Kidney glomerular epithelial cell (primary cell): ENCODE measurements at regions not wholly inside any gene's neighbourhood (a gene's known extent, or its start where the extent isn't known, plus 50 kb on each side); places are given as distances from the start of the nearest gene placed in this dataset.

Source experiments
- DNase-seq: peaks from one replicate; lab custom pipeline; 2025; lab: John Stamatoyannopoulos, UW

DNA sequence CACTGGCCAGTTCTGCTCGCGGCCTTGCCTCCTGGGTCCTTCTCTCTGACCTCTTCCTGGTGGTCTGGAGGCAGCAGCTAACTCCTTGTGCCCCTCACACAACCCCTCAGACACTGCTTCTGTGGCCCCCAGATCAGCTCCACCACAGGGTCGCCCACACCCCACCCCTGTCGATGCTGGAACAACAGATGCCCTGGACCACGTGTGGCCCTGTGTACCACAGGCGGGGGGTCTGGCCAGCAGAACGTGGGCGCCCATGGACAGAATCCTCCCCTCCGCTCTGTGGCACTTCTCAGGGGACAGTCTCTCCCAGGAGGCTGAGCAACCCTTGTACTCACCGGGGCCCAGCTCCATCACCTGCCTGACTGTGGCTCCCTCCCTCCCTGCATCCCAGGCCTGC lies 245.6 kb downstream of the NDUFA10 start:
- no peak for DNase-seq

DNA sequence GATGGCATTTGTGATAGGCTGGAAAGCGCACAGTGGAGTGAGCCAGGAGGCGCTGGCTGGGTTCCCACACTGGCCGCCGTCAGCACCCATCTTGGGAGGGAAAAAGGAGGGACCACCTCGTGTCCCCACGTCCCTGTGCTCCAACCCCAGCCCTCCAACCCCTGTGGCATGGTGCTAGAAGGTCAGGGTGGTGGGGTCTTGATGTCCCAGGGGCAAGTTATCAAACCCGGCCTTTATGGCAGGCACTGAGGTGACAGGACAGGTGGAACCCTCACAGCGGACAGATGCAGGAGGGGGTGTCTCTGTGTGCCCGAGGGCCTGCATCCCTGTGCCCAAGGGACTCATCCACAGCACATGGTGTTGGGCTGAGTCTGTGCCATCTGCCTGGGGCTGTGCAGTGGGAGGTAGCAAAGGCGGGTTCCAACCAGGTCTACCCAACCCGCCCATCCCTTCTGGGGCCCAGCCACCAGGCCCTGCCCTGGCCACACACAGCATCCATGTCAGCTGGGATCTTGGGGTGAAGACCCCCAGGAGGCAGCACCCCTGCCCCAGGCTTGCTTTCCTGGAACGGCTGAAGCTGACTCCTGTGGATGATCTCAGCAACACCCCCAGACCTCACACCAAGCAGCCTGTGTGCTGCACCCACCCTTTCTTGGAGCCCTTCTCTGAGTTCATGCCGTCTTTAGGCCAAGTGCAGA lies 246.1 kb downstream of the NDUFA10 start:
- DNase-seq = no peak

DNA sequence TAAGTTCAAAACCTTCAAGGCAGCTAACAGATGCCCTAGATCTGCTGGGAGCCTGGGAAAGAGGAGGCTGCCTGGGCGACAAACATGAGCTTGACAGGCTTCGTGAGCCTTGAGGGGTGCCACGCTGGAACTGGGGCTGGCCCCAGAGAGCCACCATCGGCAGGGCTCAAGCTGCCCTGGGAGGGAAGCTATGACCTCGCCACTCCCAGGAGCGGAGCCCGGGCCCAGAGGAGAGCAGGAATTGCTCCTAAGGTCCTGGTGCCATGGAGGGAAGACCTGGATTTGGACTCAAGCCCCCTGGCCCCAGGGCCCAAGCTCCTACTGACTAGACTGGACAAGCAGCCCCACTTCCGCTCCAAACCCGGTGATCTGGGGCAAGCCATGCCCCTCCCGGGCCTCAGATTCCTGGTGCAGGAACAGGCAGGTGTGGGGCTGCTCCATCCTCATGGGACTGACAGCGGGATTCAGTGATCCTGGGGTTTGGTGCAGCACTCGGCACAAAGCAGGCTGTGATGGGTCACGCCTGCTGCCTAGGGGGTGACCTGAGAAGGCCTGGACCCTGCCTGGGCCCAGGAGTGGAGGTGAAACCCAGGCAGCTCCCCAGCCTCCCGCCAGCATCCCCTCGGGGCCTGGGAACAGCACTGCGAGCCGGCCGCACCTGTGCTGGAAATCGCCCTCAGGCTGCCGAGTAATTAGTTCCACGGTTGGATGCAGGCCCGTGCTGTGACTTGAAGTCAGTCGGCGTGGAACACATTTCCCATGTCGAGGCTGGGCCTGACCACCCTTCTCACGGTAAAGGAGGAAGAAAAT lies 246.9 kb downstream of the NDUFA10 start:
- no peak for DNase-seq

DNA sequence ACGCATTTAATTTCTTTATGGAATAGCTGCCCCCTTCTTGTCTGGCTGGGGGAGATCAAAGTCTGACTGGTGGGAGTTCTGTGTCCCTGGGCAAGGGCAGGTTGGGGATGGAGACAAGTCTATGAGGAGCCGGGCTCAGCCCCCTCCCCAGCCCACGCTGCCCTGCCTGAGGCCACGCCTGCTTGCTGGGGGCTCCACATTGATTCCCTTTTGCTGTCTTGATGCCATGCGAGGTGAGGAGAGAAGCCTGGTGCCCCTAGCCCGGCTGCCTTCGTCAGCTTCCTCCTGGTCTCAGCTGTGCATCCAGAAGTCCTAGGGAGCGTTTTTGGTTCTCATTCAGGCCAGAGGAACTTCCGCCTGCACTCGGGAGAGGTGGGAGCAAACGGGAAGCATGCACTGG lies 247.9 kb downstream of the NDUFA10 start:
- no peak for DNase-seq

DNA sequence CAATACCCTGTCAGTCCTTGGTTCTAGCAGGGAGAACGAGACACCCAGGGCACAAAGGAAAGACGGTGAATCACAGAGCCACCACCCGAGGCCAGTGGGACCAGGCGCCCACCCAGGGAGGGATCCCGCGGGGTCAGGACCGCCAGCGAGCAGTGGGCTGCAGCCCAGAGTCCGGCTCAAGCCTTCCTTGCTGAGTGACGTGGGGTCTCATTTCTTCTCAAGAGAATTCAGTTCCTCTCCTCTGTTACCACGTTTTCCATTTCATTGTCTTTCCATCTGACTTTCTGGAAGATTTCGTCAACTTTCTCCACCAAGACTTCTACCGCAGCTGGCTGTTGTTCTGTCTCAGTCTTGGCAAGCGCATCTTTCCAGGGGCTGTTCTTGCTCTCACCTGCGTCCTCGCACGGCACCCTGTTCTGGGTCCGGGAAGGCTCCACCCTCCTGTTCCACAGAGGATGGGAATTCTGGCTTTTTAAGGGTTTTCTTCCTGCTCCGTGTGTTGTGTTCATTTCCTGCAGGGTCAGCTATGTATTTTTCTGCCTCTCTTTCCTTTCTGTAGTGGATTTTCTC lies 248.6 kb downstream of the NDUFA10 start:
- DNase-seq = no peak

DNA sequence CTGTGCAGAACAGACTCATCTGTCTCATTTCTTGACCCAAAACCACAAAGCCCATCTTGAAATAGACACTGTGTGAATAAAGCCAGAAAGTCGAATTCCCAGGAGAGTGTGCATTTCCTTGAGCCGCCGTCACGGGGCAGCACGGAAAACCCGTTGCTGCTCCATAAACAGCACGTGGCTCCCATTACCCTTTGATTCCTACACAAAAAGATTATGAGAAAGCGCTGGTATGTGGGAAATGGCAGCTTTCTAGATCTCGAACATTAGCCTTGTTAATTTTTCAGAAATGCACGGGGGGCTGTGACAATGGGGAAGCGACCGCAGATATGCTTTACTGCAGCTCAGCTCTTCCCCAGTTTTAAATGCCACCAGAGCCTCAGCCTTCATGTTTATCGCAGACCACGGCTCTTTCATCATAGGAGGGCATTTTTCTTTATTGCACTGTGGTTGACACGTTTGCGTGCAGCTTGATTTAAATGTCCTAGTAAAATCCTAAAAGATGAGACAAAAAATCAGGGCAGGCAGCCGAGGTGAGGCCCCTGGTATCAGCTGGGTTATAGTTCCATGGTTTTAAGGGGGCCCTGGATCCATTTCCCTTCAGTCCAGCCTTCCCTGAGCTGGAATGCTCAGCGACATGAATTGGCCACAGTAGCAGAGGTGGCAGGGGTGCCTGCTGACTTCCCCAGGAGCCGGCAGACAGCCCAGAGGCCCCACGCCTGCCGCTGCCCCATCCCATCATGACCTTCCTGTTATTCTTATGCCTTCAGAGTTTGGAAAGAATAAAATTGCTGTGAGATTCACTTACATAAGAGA lies 249.3 kb downstream of the NDUFA10 start:
- no peak for DNase-seq

DNA sequence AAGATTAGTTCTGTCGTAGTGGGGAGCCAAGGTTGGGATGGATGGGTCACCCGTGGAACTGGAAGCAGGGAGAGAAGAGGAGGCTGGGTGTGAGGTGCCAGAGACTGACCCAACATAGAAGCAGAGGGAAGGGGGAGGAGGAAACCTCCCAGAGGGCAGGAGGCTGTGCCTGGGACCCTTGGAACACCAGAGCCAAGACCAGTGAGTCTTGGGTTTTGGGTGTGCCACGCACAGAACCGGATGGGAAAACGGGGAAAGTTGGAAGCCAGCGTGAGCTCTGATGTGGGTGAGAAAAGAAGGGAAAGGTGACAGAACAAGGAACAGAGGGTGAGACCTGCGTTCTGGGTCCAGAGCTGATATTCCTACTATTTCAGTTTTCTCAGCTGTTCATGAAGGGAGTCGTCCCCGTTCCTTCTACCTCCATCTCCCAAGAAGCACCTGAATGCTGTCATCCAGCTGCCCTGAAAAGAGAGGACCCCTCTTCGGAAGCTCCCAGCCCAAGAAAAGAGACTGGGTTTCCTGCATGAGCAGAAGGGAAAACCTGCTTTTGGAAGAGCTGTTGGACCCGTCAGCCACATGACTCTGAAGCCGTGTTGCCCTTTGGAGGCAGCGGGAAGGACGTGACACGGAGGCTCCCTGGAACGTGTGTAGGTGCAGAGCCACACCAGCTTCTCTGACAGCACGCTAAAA lies 250.1 kb downstream of the NDUFA10 start:
- no peak for DNase-seq

DNA sequence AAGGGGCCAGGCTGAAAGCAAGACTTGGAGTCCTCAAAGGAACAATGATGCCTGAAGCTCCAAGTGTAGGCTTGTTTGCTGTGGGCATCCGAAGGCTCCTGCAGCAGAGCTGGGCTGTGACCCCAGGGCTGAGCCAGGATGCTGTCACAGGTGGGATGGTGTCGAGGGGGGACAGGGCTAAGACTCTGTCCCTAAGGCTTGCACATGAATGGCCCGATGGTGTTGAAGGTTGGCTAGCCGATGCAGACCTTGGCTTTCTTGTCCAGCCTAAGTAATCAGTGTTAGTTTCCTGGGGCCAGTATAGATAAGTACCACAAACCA lies 251.0 kb downstream of the NDUFA10 start:
- no peak for DNase-seq

DNA sequence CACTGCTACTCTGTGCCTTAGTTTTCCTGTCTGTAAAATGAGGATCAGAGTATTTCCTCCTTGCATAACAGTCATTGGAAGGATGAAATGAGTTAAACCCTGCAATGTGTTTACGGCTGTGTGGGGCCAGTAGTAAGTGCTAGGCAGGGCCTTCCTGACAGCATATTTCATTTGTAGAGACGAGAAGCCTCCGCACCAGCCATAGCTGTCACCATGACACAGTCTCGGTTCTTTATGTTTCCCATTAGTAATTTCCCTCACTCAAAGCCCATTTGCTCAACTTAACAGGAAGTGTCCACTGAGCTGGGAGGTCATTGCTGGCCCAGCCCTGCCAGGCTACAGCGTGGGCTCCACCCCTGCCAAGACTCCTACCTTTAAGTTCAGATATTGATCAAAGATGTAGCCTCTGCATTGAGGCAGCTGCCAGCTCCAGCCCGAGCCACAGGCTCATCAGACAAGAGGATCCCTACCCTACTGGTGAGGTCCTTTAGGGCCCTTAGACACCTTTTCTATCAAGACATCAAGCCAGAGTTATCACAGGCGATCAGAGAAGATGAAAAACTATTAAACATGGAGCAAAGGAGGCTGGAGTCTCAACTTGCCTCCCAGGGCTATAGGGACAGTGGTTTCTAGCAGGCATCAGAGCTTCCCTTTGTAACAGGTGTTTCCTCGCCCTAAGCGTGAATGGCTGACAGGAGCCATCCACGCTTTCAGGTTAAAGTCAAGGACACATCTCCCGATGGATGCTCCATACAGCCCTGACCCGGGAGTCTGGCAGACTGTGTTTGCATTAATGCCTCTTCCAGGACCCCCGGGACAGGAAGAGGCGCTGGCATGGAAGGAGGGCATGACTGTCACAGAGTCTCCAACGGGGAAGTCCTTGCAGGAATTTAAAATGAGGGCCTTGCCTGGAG lies 251.7 kb downstream of the NDUFA10 start:
- DNase-seq = no peak

DNA sequence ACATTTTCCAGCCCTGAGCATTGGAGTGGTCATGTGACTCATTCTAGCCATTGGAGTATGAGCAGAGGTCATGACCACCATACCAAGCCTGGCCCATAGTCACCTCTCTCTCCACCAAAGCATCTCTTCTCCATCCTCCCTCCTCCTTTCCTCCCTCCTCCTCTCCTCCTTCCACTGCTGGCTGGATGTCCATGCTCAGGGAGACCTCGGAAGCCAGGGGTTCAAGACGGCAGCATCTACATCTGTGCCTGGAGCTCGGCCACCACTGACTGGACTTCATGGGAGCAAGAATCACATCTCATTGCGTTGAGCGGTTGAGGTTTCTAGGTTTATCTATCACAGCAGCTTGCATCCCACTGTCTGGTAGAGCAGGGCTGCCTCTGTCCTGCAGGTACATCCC lies 252.4 kb downstream of the NDUFA10 start:
- no peak for DNase-seq

DNA sequence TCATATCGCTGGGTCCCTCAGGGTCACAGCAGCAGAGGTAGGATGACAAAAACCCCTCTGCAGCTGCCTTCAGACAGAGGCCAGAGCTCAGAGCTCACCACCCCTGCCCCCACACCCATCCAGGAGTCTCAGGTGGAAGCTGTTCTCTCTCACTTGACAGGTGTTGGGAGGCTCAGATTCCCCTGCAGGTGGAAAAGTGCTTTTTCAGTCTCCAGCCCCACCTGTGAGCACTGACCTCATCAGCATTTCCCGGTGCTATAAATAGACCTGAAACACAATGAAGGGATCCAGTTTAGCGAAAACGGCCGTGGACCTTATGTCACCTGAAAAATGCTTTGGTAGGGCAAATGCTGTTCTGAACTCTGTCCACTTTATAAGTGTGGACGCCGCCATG lies 254.9 kb downstream of the NDUFA10 start:
- DNase-seq = no peak

DNA sequence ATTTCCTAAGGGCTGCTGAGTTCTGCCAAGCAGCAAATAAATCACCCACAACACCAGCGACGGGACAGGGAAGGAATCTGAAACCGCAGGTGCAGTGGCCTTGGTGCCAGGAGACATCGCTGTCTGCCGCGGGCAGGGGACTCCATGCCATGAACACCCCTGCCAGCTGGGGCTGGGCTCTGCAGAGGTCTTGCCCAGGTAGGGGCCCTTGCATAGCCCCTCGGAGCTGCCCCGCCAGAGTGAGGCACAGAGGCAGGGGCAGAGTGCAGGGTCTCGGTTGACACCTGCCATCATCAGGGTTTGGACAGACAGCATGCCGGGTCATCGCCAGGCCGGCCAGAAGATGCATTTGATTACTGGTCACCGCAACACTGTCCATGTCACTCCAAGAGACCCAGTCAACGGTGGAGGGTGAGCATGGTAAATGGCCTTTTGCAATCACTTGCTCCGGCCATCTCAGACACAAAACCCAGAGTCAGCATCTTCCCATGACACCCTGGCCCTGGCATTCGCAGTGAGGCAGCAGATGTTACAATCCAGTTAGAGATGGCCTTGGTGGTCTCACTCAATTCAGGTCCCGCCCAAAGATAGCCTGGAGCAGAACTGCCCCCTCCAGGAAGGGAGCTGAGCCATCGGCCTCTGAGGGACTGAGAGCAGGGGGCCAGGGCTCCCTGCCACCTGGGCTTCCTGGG lies 255.4 kb downstream of the NDUFA10 start:
- no peak for DNase-seq

DNA sequence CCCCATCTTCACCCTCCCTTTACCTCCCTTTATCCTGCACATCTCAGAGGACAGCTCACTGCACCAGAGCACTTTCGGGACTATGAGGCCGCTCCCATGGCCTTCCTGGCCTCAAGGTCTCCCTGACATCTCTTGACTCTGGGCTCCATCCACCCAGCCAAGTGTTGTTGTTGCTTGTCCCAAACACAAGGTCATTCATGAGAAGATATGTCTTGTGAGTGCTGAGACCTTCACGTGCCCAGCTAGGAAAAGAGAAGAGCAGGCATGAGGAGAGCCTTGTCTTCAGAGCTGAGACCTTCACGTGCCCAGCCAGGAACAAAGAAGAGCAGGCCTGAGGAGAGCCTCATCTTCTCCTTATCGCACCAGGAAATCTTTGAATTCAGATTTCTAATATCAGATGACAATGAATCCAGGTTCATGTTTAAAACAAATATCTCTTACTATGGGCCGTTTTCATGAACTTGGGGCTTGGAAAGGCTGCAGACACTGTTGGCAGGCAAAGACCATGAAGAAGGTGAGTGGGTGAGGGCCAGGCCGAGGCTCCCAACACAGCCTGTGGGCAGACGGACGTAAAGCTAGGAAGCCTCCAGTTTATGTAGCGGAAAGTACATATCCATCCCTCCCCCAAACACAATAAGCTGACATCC lies 256.1 kb downstream of the NDUFA10 start:
- no peak for DNase-seq

DNA sequence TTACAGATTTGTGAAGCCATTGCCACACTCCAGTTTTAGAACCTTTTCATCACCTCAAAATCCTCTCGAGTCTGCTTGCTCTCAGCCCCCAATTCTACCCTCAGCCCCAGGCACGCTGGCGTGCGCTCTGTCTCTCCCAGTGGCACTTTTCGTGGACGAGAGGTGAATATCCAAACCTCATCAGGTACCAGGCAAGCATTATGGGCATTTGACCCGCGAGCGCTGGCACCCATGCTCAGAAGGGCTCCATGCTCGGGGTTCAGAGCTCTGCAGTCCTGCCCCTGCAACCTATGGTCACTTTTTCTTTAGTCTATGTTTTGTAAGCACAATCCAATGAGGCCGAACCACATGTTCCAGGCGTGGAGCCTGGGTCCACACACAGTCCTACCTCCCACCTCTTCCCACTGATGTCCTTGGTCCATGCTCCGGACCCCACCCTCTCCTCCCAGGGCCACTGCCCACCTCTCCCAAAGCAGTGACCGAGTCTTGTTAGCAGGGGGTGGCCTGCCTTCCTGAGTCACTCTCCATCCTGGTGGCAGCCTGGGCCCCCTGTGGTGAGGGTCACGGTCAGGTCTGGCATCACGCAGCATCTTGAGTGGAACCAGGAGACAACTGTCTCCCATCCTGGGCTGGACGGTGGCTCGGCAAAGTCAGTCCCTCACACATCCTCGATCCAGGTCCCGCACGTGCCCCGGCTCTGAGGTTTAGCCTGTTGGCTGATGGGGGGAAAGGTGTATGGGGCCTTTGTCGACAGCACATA lies 256.9 kb downstream of the NDUFA10 start:
- DNase-seq = no peak

DNA sequence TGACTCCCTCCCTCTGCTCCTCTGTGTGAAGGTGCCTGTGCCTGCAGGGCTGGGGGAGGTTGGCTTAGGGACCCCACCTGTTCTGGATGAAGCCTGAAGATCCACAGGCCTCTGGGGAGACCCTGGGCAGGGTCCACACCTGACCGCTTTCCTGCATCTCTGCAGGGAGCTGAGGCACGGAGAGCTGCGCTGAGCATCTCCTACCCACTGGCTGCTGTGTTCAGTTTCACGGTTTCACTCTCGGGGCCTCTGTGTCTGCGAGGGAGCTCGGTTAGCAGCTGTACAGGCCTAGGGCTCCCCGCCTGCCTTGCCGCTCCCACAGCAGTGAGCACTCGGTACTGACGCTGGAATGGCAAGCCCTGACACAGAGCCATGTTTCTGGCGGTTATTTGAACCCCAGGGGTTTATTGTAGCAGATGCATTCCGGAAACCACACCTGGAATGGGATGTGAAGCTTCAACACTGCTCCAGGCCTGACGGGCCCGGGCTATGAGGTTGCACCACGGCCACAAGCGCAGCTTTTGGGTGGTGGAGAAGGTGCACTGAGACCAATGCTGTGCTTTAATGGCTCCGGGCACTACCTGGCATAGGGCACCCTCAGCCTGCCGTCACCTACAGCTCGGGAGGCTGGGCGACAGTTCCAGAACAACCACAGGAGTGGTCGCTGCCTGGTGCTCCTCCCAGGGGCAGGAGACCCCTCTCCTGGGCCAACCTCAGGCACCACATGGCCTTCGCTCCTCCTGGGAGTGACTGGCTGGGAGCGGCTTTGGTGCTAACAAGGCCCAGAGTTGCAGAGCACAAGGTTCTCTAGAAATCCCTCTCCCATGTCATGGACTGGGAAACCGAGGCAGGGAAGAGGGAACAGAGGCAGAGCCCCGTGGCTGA lies 257.9 kb downstream of the NDUFA10 start:
- no peak for DNase-seq

DNA sequence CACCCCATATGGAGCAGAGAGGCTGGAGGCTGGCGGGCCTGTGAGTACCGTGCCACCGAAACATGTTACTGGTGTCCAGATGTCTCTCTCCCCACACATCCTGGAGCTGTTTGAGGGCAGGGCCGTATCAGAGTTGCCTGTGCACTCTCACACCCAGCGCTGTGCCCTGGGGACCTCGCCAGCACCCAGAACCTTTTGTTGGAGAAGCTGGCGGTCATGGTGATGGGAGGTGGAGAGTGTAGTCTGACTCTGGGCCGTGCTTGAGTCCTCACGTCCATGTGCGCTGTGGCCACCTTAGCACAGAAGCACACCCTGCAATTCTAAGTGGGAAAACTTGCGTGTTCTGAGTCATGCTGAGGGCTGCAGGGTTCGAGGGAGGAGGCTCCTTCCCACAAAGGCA lies 259.2 kb downstream of the NDUFA10 start:
- no peak for DNase-seq

DNA sequence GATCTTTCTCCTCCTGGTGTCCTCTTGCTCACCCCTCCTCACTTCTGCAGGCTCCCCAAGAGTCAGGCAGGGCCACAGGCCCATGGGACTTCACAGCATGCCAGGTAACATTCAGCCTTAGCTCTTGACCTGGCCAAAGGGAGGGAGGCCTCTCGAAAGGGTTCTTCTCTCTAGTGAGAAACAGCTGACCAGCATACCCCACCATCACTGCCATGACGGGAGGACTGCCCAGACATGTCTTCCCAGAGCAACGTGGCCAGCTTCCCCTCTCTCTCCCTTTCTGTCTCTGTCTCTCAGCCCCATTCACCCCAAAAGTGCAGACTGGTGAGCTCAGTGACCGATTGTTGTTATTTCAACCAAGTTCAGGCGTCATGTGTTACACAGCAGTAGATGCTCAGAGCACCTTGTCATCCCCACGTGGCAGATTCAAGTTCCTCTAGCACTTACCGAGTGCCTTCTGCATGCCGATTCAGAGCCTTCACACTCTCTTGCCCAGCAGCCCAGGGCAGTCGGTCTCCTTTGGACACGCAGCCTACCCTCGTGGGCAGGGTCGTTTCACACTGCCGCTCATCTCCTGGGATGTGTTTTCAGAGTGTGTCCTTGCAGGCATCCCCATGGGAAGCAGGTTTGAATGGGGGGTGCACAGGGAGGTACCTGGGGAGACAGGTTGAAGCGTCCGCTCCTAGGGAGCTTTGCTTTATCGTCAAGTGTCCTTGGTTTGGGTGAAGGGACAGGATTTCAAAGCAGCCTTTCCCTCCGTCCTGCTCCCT lies 259.9 kb downstream of the NDUFA10 start:
- no peak for DNase-seq
